ENCODE measurements at regions not wholly inside any gene's neighbourhood (a gene's known extent, or its start where the extent isn't known, plus 50 kb on each side); places are given as distances from the start of the nearest gene placed in this dataset.
"Not testable (repeated sequence)": the region's sequence is repeated elsewhere in the genome, so short reads cannot be mapped to it uniquely, and the experiment has no call there.

DNA sequence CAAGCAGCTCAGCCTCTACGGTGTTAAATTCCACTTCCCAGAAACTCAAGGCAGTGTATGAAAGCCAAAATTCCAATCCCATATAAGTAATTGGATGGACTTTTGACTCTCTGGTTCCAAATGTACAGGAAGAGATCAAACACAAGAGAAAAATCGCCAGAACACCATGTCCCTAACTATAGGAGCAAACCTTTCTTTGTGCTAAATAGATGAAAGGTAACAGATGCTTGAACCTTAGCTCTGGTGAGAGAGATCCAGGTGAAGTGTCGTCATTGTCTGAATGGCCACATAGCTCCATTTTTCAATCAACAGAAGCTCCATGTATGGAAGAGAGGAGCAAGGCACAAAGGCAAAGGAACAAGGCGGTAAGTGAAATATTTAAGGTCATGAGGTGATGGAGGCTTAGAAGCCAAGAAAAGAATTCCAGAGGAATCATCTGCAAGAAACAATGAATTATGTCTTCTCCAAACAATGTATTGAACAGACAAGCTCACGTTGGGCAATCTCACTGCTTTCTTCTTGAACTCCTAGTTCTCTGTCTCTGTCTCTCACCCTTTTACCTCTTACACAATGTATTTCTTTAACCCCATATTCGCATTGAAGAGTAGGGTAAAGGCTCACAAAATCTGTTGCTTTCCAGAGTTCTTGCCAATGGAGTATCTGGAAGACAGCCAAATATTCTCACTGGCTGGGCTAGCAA, 585.1 kb downstream of the GATA3 start:
- DNase-seq: no peak

DNA sequence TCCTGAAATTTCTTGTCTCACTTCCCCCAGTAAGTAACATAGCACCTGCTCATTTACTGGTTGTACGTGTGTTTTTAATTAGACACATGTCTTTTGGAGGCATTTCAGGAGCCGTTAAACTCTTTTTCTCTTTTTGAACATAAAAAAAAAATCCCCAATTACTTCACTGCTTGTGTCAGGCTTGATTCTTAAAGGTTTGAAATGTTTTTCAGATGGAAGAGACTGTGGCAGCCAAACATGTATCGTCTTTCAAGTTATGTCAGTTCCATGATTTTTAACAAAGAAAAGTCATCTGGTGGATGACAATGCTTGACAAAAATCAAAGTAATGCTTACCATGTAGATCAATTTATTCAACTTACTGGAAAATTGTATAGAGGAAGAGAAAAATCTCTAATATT, 585.8 kb downstream of the GATA3 start:
- DNase-seq: no peak

DNA sequence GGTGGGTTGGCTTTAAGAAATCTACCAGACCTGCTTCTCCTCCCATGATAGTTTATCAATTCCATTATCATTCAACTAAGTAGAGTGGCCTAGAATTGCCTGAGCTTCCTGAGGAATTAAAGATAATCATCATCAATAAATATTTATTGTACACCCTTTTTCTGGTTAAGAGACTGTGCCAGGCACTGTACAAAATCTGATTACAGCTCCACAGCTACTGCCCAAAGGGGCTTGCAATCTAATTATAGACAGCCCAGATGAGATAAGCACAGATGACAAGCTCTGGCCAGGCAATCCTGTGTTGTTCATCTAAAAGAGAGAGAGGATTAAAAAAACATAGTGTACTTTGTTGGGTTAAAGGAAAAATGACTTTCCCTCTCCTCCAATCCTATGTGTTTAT, 586.4 kb downstream of the GATA3 start:
- no peak for DNase-seq

DNA sequence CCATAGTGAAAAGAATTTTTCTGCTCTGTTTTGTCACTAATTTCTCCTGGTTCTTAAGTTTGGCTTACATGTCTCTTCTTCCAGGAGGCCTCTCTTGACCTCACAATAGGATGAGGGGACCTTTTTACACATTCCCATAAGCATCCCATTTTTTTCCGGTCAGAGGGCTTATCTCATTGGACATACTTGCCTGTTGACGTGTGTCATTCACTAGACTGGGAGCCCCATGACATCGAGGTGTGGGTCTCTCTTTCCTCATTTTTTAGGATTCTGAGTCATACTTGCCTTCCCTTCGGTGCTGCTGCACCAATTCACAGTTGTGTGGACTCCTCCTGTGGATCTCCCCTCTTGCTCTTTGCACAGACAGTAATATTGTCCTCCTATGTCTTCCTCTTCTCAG, 601.8 kb downstream of the GATA3 start:
- DNase-seq: no peak

DNA sequence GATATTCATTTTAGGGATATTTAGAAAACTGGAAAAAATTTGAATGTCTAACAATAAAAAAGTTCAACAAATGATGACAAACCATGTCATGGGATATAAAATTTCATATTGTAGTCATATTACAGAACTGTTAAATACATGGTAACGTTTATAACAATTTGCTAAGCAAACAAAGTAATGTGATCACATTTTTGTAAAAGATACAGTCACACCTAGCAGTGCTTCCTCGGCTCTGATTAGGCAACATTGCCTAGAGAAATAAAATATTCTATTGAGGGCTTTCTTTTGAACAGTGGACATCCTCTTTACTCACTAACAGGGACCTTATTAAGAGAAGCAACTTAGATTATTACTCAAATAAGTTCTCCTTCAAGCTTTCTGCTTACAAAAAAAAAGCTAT, 605.5 kb downstream of the GATA3 start:
- no peak for DNase-seq

DNA sequence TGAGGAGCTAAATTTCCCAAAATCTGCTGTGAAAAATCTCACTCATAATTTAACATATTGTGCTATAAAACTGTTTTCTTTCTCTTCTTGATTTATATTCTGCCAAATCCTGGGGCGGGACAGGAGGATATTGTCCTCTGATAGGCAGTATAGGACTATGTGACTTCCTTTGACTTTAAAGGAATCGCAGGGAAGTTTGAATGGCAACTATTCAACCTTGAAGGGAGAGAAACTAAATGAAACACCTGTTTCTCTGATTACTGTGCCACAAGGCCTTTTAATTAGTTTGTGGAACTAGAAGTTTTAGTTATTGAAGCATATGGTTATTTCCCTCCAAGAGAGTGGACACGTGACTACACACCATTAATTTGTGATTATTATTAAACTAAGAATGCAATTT, 607.4 kb downstream of the GATA3 start:
- no peak for DNase-seq

DNA sequence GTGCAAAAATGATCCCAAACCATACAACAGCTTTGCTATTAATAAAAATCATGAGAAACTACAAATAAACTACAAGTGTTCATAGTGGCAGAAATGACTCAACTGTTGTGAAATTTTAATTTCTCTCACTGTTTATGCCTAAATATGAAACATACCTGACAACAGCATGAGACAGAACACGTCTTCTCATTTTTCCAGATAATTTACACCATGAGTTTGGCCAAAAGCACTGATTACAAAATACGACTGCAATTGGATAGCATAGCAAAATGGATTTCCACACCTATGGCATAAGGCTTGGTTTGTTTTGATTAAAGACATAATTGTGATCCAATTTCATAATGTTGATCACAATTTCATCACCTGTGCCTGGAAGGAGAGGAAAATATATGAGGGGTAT, 608.6 kb downstream of the GATA3 start:
- no peak for DNase-seq

DNA sequence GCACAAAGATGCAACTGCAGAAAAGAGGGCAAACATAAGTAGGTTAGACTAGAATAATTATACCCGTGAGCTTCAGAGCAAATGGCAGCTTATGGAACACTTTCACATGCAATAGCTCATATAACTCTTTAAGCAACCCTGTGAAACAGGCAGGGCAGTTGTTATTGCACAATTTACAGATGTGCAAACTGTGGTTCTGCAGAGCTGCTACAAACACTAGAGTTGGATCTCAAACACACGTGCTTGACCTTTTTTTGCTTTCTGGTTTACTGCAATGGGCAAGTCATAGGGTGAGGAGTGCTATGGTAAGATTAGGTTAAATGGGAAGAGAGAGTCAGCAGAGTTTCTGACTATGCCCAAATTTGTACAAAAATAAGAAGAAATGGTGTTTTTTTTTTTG, 610.8 kb downstream of the GATA3 start:
- DNase-seq: no peak

DNA sequence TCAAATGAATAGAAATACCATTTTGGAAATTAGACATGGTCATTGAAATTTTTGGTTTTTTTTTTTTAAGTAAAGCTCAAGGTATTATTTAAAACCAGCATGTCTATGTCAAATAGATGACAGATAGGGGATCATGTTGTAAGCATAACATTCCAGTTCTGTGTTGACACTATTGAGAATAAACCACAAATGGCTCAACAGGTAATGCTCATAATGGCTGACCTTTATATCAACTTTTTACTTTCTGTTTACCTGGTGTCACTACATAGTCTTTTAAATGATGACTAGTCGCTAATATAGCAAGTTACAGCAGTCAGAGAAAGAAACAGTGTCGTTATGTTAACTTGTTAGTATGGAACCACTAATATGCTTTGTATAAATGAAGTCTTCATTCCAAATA, 616.0 kb downstream of the GATA3 start:
- no peak for DNase-seq

DNA sequence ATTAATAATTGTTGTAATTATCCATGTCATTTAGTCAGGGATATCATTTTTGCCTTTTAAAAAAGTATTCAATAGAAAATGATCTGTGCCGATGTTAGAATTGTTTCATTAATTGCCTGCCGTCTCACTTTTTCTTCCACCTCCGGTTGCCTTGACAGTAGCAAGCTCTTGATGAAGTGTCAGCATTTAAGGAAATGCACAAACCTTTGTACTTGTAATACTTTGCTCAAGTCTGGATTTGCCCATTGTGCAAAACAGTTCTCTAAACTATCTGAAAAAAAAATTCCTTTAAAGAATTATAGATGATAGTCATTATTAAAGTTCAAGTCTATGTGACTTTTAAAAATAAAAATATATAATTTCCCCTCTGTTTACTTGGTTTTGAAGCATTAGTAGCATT, 619.7 kb downstream of the GATA3 start:
- DNase-seq: no peak

DNA sequence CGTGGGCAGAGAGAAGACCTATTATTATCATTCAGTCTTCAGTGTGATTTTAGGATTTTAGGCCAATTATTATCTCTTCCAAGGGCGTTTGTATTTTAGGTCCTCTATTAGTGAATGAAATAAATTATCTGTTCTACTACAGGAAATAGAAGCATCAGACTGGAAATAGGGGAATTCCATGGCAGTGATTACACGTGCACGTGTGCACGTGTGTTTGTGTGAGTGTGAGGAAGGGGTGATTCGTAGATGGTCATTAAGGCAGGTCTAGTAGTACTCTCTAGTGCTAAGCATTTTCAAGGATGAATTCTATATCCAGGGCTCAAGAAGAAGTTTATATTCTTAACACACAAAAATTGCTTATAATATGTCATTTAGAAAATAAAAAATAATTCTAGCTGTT, 623.2 kb downstream of the GATA3 start:
- no peak for DNase-seq

DNA sequence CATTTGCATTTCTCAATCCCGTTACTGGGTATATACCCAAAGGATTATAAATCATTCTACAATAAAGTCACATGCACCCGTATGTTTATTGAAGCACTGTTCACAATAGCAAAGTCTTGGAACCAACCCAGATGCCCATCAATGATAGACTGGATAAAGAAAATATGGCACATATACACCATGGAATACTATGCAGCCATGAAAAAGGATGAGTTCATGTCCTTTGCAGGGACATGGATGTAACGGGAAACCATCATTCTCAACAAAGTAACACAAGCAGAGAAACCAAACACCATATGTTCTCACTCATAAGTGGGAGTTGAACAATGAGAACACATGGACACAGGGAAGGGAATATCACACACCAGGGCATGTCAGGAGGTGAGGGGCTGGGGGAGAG, 630.4 kb downstream of the GATA3 start:
- DNase-seq: not testable (repeated sequence)

DNA sequence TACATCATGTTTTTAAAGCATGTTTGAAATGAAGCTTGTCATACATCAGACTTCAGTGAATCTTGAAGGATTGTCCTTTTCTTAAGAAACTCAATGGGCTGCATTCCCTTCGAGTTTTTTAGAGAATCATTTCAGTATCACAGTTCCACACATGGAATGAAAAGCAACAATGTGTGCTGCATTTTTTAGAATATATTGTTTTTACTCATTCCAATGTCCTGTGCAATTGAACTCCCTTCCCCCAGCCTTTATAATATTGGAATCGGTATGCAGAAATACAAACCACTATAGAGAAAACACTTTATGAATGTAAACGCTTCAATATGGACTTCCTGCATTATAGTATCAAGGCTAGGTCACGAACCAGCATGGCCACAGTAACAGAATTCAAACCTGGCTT, 634.4 kb downstream of the GATA3 start:
- no peak for DNase-seq

DNA sequence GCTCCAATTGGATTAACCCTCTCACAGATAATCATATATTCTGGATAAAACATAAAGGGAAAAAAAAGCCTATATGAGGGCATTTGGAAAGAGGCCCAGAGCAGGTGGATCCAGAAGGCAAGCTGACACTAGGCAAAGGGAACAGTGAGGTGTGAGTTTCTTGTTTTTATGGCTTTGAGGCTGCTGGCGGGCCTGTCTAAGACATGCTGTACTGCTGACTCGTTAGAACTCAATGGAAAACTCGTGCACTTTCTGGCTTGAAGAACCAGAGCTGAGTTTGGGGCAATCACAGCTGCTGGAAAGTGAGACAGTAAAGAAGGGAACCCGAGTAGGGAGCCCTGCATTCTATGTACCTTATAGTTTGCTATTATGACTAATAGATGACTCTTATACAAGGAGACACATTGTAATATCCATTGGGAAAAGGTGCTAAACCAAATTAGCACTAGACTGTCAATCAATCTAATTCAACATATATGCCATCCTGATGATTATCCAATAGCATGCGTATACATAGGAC, 637.1 kb downstream of the GATA3 start:
- no peak for DNase-seq

DNA sequence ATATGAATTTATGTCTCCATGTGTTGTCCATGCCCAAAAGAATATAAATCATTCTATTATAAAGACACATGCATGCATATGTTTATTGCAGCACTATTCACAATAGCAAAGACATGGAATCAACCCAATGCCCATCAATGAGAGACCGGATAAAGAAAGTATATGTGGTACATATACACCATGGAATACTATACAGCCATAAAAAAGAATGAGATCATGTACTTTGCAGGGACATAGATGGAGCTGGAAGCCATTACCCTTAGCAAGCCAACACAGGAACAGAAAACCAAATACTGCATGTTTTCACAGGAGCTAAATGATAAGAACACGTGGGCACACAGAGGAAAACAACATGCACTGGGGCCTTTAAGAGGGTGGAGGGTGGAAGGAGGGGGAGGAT, 639.1 kb downstream of the GATA3 start:
- not testable (repeated sequence) for DNase-seq

DNA sequence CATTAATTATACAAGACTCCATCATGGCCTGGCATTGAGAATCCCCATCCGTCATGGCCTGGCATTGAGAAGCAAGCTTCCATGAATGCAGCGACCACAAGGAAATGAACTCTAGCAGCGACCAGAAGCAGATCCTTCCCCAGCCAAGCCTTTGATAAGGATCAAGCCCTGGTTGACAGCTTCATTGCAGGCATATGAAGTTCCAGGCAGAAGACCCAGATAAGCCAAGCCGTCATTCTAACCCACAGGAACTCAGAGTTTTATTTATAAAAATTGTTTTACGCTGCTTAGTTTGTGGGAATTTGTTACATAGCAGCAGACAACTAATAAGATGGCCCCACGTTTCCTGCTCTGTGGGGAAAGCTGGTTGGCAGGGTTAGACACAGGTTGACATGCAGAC, 642.3 kb downstream of the GATA3 start:
- DNase-seq: no peak

DNA sequence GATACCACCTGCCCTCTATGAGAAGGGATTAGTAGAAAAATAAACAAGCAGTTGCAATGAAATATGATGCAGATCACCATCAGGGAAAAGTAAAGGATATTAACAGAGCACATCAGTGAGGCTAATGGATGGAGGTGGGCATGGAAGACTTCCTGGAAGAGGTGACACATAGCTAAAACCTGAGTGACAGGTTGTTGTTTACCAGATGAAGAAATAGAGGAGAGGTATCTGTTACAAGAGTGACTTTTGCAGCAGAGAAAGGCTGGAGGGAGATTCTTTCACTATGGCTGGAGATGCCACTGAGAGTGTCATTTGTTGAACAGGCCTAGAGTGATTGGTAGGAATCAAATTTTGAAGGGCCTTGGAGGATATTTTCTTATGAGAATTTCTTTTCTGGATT, 646.2 kb downstream of the GATA3 start:
- no peak for DNase-seq

DNA sequence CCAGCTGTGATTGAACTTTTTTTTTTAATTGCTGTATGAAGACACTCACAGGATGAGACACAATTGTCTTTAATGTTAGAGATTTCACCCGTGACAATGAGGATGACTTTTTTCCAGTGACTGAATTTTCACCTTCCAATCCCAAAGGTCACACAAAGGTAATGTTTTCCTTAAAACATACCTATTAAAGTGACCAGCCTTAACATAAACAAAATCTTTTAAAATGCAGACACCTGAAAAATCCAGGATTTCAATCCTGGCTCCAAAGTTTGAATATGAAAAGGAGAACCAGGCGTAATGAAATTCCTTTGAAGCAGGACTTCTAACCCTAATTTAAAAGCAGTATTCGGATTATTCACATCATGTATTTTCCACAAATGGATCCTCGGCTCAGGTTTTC, 647.7 kb downstream of the GATA3 start:
- DNase-seq: no peak

DNA sequence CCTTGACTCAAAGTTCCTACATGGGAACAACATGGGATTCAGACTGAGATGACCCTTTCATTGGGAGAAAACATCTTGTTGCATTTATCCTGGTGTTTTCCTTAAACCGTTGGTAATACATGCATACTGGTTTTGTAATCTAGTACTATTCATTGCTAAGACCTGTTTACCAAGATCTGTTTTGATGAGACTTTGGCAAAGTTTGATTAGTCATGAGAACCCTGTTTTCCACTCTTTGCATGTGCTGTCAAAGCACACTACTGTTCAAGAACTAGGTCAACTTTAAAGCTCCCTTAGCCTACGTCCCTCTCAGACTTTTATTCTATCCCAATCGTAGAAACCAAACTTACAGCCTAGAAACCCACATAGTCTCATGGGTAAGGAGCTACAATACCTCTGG, 650.9 kb downstream of the GATA3 start:
- DNase-seq: no peak

DNA sequence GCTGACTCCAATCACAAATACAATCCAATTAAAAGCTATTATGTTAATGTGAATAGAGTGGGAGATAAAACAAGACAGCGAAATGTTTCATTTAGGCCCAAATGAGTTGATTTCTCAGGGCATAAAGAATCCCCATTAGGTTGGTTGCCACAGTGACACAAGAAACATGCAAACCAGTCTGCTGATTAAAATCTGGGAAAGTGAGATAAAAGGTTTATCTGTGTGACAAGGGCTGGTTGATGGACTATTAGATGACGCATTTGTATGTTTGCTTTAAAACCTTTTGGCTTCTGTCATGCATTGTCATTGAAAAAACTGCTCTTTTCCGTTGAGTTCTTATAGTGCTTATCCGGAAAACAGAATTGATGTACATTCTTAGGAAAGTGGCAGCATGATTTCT, 658.2 kb downstream of the GATA3 start:
- no peak for DNase-seq

DNA sequence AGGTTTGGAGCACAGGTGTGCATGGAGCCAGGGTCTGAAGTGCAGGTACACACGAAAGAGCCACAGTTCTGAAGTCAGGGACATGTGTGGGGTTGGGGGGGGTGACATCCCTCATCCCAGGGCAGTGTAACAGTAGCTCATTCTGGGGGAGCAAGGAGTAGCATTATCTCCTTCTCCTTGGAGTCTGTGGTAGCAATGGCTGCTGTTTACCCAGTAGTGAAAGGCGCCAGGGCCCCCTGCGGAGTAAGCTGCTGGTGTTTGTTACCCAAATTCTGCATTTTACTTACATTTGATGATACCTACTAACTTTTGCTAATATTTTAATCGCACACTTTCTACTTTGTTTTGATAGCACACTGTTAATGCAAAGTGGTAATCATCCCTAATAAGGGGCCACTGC, 665.5 kb downstream of the GATA3 start:
- DNase-seq: no peak

DNA sequence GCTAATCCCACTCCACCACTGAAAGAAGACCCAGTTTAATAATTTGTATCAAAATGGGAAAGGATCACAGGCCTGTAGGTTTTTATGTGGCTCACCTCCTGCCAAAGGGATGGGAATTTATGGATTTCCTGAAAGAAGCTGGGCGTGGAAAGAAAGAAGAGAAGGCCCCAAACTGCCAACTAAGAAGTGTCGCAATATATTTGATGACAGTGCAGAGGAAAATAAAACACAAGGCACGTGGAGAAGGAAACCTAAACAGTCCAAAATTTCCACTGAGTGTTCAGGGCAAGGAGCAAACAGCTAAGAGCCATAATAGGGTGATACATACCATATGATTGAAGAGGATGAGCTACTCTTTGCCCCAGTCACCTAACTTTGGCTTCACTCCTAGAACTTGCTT, 667.2 kb downstream of the GATA3 start:
- DNase-seq: no peak

DNA sequence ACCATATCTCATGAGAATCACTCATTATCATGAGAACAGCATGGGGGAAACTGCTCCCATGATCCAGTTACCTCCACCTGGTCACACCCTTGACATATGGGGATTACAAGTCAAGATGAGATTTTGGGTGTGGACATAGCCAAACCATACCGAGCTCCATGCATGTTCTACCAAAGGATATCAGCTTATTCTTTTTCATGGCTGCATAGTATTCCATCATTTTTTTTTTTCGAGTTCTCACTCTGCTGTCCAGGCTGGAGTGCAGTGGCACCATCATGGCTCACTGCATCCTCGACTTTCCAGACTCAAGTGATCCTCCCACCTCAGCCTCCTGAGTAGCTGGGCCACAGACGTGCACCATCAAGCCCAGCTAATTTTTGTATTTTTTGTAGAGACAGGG, 668.3 kb downstream of the GATA3 start:
- DNase-seq: no peak

DNA sequence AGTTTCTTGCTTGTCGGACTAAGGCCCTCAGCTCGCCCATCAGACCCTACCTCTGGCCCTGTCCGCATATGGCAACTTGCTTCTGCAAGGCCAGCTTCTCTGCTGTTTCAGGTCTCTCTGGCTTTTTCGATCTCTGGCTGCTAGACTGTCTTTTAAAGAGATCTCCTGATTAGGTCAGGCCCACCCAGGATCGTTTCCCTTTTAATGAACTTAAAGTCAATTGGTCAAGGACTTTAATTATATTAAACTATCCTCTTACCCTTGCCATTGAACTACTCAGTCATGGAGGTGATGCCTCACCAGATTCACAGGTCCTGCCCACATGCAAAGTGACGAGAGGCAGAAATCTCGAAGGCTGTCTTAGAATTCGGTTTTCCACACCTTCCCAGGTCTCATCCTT, 670.9 kb downstream of the GATA3 start:
- no peak for DNase-seq

DNA sequence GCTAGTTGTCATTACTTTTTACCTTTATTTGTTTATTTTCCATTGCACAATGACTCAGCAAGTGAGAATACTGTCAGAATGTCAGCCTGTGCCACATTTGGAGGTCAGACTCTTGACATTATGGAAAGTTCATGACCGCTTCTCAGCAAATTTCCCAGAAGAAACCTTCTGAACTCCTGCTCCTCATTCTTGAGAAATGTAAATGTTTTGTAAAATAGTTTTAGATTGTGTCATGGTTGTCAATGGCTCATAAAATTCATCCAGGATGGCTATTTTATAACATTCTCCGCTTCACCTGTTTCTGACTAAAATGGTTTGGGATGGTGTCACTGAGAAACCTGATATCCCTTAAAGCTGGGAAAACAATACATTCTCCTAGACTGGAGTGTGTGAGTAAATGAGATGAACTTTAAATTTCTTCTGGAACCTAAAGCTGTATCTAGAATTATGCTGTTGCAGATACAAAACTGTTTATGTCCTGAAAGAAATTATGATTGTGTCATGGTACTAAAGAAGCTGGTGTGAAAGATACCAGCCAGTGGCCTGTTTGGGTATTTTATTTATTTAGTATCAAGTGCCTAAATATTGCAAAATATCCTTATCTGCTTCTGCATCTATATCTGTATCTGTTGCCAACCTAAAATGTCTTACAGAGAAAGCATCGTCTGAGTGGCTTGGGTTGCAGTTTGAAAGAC, 671.7 kb downstream of the GATA3 start:
- no peak for DNase-seq
